HEK293T (cell line): ENCODE measurements at regions not wholly inside any gene's neighbourhood (a gene's known extent, or its start where the extent isn't known, plus 50 kb on each side); places are given as distances from the start of the nearest gene placed in this dataset.
"Not testable (repeated sequence)": the region's sequence is repeated elsewhere in the genome, so short reads cannot be mapped to it uniquely, and the experiment has no call there.

Experiments used
- ARNT ChIP-seq: fragments of 450-650 bp; IDR thresholded peaks from 2 replicates; pipeline ENCODE4 v1.6.1; 2017; ENCODE audit warnings: mild to moderate bottlenecking
- BHLHE40 ChIP-seq: fragments of 450-650 bp; IDR thresholded peaks from 2 replicates; pipeline ENCODE4 v1.6.1; 2016; ENCODE audit warnings: mild to moderate bottlenecking, moderate library complexity, borderline replicate concordance
- CTBP1 ChIP-seq: fragments of 450-650 bp; IDR thresholded peaks from 2 replicates; pipeline ENCODE4 v1.6.1; 2016; ENCODE audit warnings: borderline replicate concordance
- ELF4 ChIP-seq: fragments of 450-650 bp; IDR thresholded peaks from 2 replicates; pipeline ENCODE4 v1.6.1; 2017; ENCODE audit warnings: antibody characterized with exemption
- FOXA1 ChIP-seq: fragments of 450-650 bp; IDR thresholded peaks from 2 replicates; pipeline ENCODE4 v1.6.1; 2016; ENCODE audit warnings: mild to moderate bottlenecking
- FOXK2 ChIP-seq: fragments of 450-650 bp; IDR thresholded peaks from 2 replicates; pipeline ENCODE4 v1.6.1; 2016; ENCODE audit warnings: mild to moderate bottlenecking
- FOXM1 ChIP-seq: fragments of 450-650 bp; IDR thresholded peaks from 2 replicates; pipeline ENCODE4 v1.6.1; 2017; ENCODE audit warnings: mild to moderate bottlenecking, borderline replicate concordance
- HDGF ChIP-seq: fragments of 450-650 bp; IDR thresholded peaks from 2 replicates; pipeline ENCODE4 v1.6.1; 2017; ENCODE audit warnings: antibody characterized with exemption, borderline replicate concordance
- L3MBTL2 ChIP-seq: fragments of 450-650 bp; conservative IDR thresholded peaks from 2 replicates; pipeline ENCODE4 v1.6.1; 2016; ENCODE audit warnings: mild to moderate bottlenecking
- NFRKB ChIP-seq: fragments of 450-650 bp; IDR thresholded peaks from 2 replicates; pipeline ENCODE4 v1.6.1; 2016; ENCODE audit warnings: mild to moderate bottlenecking, moderate library complexity
- PKNOX1 ChIP-seq: fragments of 450-650 bp; IDR thresholded peaks from 2 replicates; pipeline ENCODE4 v1.6.1; 2016
- SP1 ChIP-seq: fragments of 450-650 bp; IDR thresholded peaks from 2 replicates; pipeline ENCODE4 v1.6.1; 2017
- SUZ12 ChIP-seq: fragments of 450-650 bp; IDR thresholded peaks from 2 replicates; pipeline ENCODE4 v1.6.1; 2016; ENCODE audit warnings: mild to moderate bottlenecking
- ZNF384 ChIP-seq: fragments of 450-650 bp; IDR thresholded peaks from 2 replicates; pipeline ENCODE4 v1.6.1; 2016

- not testable (repeated sequence) for TF ChIP-seq FOXM1, CTBP1, SUZ12, BHLHE40, ZNF384, FOXK2, FOXA1, ARNT, PKNOX1, ELF4, L3MBTL2, SP1, NFRKB, HDGF
Observed at GRCh38 chr15:24108349-24108748, 421.2 kb upstream of the NDN start.
